Uterus (tissue), 2 donors: ENCODE measurements at regions not wholly inside any gene's neighbourhood (a gene's known extent, or its start where the extent isn't known, plus 50 kb on each side); places are given as distances from the start of the nearest gene placed in this dataset.

Experiments
- CTCF ChIP-seq, 4 experiments: fragments of 200-600 bp in 2 of 4; fragments of 450-650 bp in 2 of 4; sonication (generic) in 2 of 4; IDR thresholded peaks; one replicate each; pipeline ENCODE4 v1.5.1; 2016 to 2019; ENCODE audit warnings: antibody characterized with exemption in 4 of 4, mild to moderate bottlenecking in 2 of 4, moderate library complexity in 1 of 4
- POLR2A ChIP-seq, 2 donors: fragments of 450-650 bp; IDR thresholded peaks; one replicate each; pipeline ENCODE4 v1.6.1; 2016; ENCODE audit warnings: antibody characterized with exemption in 2 of 2, mild to moderate bottlenecking in 1 of 2, moderate library complexity in 1 of 2

GRCh38 chr13:22018076-22018835, 347.4 kb downstream of the FGF9 start:
- TF ChIP-seq CTCF (IDR thresholded peaks at IDR 0.05) (no peak), POLR2A (IDR thresholded peaks at IDR 0.05) (no peak)
